Activated CD8-positive, alpha-beta memory T cell treated with anti-CD3 and anti-CD28 coated beads, Interleukin-2, amount 50 U/mL, for 1 hour (primary cell): ENCODE measurements at regions not wholly inside any gene's neighbourhood (a gene's known extent, or its start where the extent isn't known, plus 50 kb on each side); places are given as distances from the start of the nearest gene placed in this dataset.

ENCODE experiments used
- DNase-seq: peaks from one replicate; pipeline ENCODE4 v3.0.0-alpha.2; 2020; ENCODE audit errors: extremely low read depth

- DNase-seq, result no peak
These were observed 487.3 kb upstream of the ADAMTS5 start for GRCh38 chr21:27454234-27454633.

- no peak for DNase-seq
These were observed 484.2 kb upstream of the ADAMTS5 start for GRCh38 chr21:27451116-27451515.

- DNase-seq, result no peak
These were observed 483.3 kb upstream of the ADAMTS5 start for GRCh38 chr21:27450216-27450615.

GRCh38 chr21:27448960-27449359 is 482.1 kb upstream of the ADAMTS5 start:
- no peak for DNase-seq

- DNase-seq, result no peak
These were observed 481.0 kb upstream of the ADAMTS5 start for GRCh38 chr21:27447843-27448242.

- DNase-seq, result no peak
These were observed 462.9 kb upstream of the ADAMTS5 start for GRCh38 chr21:27429710-27430341.

- no peak for DNase-seq
These were observed 459.3 kb upstream of the ADAMTS5 start for GRCh38 chr21:27426196-27426595.

- no peak for DNase-seq
These were observed 458.7 kb upstream of the ADAMTS5 start for GRCh38 chr21:27425574-27425973.

GRCh38 chr21:27425172-27425571 is 458.3 kb upstream of the ADAMTS5 start:
- no peak for DNase-seq

- no peak for DNase-seq
These were observed 457.7 kb upstream of the ADAMTS5 start for GRCh38 chr21:27424601-27425000.

- DNase-seq, result no peak
These were observed 457.2 kb upstream of the ADAMTS5 start for GRCh38 chr21:27423906-27424595.

- no peak for DNase-seq
These were observed 456.1 kb upstream of the ADAMTS5 start for GRCh38 chr21:27423038-27423437.

GRCh38 chr21:27422435-27422834 is 455.5 kb upstream of the ADAMTS5 start:
- DNase-seq, result no peak

- DNase-seq, result no peak
These were observed 454.8 kb upstream of the ADAMTS5 start for GRCh38 chr21:27421654-27422053.

- DNase-seq, result no peak
These were observed 452.3 kb upstream of the ADAMTS5 start for GRCh38 chr21:27419153-27419552.

GRCh38 chr21:27418346-27418745 is 451.5 kb upstream of the ADAMTS5 start:
- DNase-seq, result no peak

GRCh38 chr21:27412530-27412929 is 445.6 kb upstream of the ADAMTS5 start:
- DNase-seq, result no peak

GRCh38 chr21:27408826-27409225 is 441.9 kb upstream of the ADAMTS5 start:
- DNase-seq, result no peak

GRCh38 chr21:27407271-27407670 is 440.4 kb upstream of the ADAMTS5 start:
- DNase-seq, result no peak

- no peak for DNase-seq
These were observed 439.6 kb upstream of the ADAMTS5 start for GRCh38 chr21:27406300-27407009.

- no peak for DNase-seq
These were observed 436.1 kb upstream of the ADAMTS5 start for GRCh38 chr21:27403011-27403410.

- no peak for DNase-seq
These were observed 433.2 kb upstream of the ADAMTS5 start for GRCh38 chr21:27400045-27400444.

GRCh38 chr21:27397578-27397977 is 430.7 kb upstream of the ADAMTS5 start:
- DNase-seq, result no peak
